GM20000 (cell line): ENCODE measurements at regions not wholly inside any gene's neighbourhood (a gene's known extent, or its start where the extent isn't known, plus 50 kb on each side); places are given as distances from the start of the nearest gene placed in this dataset.
"Not testable (repeated sequence)": the region's sequence is repeated elsewhere in the genome, so short reads cannot be mapped to it uniquely, and the experiment has no call there.

ENCODE experiments used
- DNase-seq: peaks from one replicate; pipeline ENCODE4 v3.0.0; 2012; ENCODE audit warnings: low spot score
- CTCF ChIP-seq: IDR thresholded peaks from 2 replicates; pipeline ENCODE4 v1.5.1; 2012; ENCODE audit warnings: mild to moderate bottlenecking, control low read depth; ENCODE audit errors: extremely low read depth, missing control alignments

GRCh38 chr2:90032269-90032668 is 1340.8 kb downstream of the RPIA start:
- not testable (repeated sequence) for DNase-seq

- DNase-seq: not testable (repeated sequence)
Observed at GRCh38 chr2:90036335-90036734, 1344.9 kb downstream of the RPIA start.

- not testable (repeated sequence) for DNase-seq
Observed at GRCh38 chr2:90039093-90039492, 1347.6 kb downstream of the RPIA start.

GRCh38 chr2:90047776-90048175 is 1356.3 kb downstream of the RPIA start:
- not testable (repeated sequence) for DNase-seq

GRCh38 chr2:90052113-90052631 is 1360.7 kb downstream of the RPIA start:
- DNase-seq: not testable (repeated sequence)

- DNase-seq: peak; percentile 38
- TF ChIP-seq CTCF: peak; percentile 58
Observed at GRCh38 chr2:90069290-90069894, 1377.9 kb downstream of the RPIA start.

- TF ChIP-seq CTCF: no peak
- no peak for DNase-seq
Observed at GRCh38 chr2:90076311-90076710, 1384.8 kb downstream of the RPIA start.

GRCh38 chr2:90077948-90078347 is 1386.5 kb downstream of the RPIA start:
- DNase-seq: no peak
- TF ChIP-seq CTCF: no peak

- DNase-seq: no peak
- no peak for TF ChIP-seq CTCF
Observed at GRCh38 chr2:90079374-90079773, 1387.9 kb downstream of the RPIA start.

GRCh38 chr2:90087792-90088191 is 1396.3 kb downstream of the RPIA start:
- not testable (repeated sequence) for DNase-seq

- DNase-seq: not testable (repeated sequence)
Observed at GRCh38 chr2:90093571-90094270, 1402.2 kb downstream of the RPIA start.

GRCh38 chr2:90097617-90098016 is 1406.1 kb downstream of the RPIA start:
- not testable (repeated sequence) for DNase-seq

- not testable (repeated sequence) for DNase-seq
Observed at GRCh38 chr2:90105142-90105541, 1413.7 kb downstream of the RPIA start.

GRCh38 chr2:90123409-90123808 is 1431.9 kb downstream of the RPIA start:
- DNase-seq: not testable (repeated sequence)

GRCh38 chr2:90139046-90139445 is 1447.6 kb downstream of the RPIA start:
- DNase-seq: not testable (repeated sequence)

GRCh38 chr2:90141558-90141957 is 1450.1 kb downstream of the RPIA start:
- not testable (repeated sequence) for DNase-seq
